IMR-90 (cell line): ENCODE measurements at regions not wholly inside any gene's neighbourhood (a gene's known extent, or its start where the extent isn't known, plus 50 kb on each side); places are given as distances from the start of the nearest gene placed in this dataset.

Source experiments
- ATAC-seq: fragments of 200-7000 bp; cut with Tn5 transposase; 2 replicates; pipeline ENCODE4 v1.9.1; 2020; ENCODE audit warnings: low read depth, mild to moderate bottlenecking, moderate library complexity
- BruUV-seq: library from RNA; stranded (reverse); fragments of 400-500 nt; replicated peaks from 2 replicates; lab custom pipeline; 2021; lab: Mats Ljungman, UMichigan
- CTCF ChIA-PET: fragments of 300-600 bp; formaldehyde crosslinking; extraction: SDS; loops from one replicate; lab custom pipeline; 2021; ENCODE audit warnings: antibody characterized with exemption; lab: Yijun Ruan, JAX
- POLR2A ChIA-PET: fragments of 300-600 bp; sonication (Branson Sonifier 250); formaldehyde crosslinking; loops from one replicate; lab custom pipeline; 2022; ENCODE audit warnings: antibody characterized with exemption; ENCODE audit not compliant: unreplicated experiment; lab: Charles Lee
- DNase-seq: peaks from one replicate; pipeline ENCODE4 v3.0.0; 2013
- H2AFZ ChIP-seq: replicated peaks from 2 replicates; pipeline ENCODE3; 2013; ENCODE audit warnings: low read length, mild to moderate bottlenecking; ENCODE audit not compliant: poor library complexity
- H2AK5ac ChIP-seq: 2 replicates; pipeline ENCODE4 v1.6.1; 2013; ENCODE audit warnings: low read depth, low read length, inconsistent platforms
- H2AK9ac ChIP-seq: replicated peaks from 2 replicates; pipeline ENCODE3; 2013; ENCODE audit warnings: mild to moderate bottlenecking, low read depth, low read length, moderate library complexity; ENCODE audit not compliant: poor library complexity
- H2BK120ac ChIP-seq: 2 replicates; pipeline ENCODE4 v1.6.1; 2013; ENCODE audit warnings: low read depth, low read length, inconsistent platforms
- H2BK15ac ChIP-seq: 3 replicates; pipeline ENCODE4 v1.6.1; 2013; ENCODE audit warnings: low read depth, low read length, inconsistent platforms
- H2BK20ac ChIP-seq: 2 replicates; pipeline ENCODE4 v1.6.1; 2013; ENCODE audit warnings: low read depth, mild to moderate bottlenecking, inconsistent platforms, low read length, moderate library complexity
- H2BK5ac ChIP-seq: 2 replicates; pipeline ENCODE4 v1.6.1; 2013; ENCODE audit warnings: mild to moderate bottlenecking, low read depth, low read length, inconsistent platforms; ENCODE audit not compliant: poor library complexity, severe bottlenecking
- H3K14ac ChIP-seq: replicated peaks from 2 replicates; pipeline ENCODE4 v1.6.1; 2013; ENCODE audit warnings: low read depth, low read length, inconsistent platforms
- H3K18ac ChIP-seq: 2 replicates; pipeline ENCODE4 v1.6.1; 2013; ENCODE audit warnings: low read depth, low read length, control low read depth
- H3K23ac ChIP-seq: 2 replicates; pipeline ENCODE4 v1.6.1; 2013; ENCODE audit warnings: low read depth, low read length, inconsistent platforms
- H3K27ac ChIP-seq: 2 replicates; pipeline ENCODE4 v1.5.1; 2013; ENCODE audit warnings: mild to moderate bottlenecking, control low read depth, low read length; ENCODE audit not compliant: insufficient read depth
- H3K27me3 ChIP-seq: 2 replicates; pipeline ENCODE4 v1.6.1; 2013; ENCODE audit warnings: low read length; ENCODE audit not compliant: control insufficient read depth, insufficient read depth
- H3K36me3 ChIP-seq: 2 replicates; pipeline ENCODE4 v1.6.1; 2013; ENCODE audit warnings: low read length, mixed read lengths; ENCODE audit not compliant: control insufficient read depth, insufficient read depth
- H3K4ac ChIP-seq: 2 replicates; pipeline ENCODE4 v1.6.1; 2013; ENCODE audit warnings: low read depth, low read length, inconsistent platforms
- H3K4me1 ChIP-seq: 2 replicates; pipeline ENCODE4 v1.6.1; 2013; ENCODE audit warnings: low read length, mixed read lengths; ENCODE audit not compliant: control insufficient read depth, insufficient read depth
- H3K4me2 ChIP-seq: 2 replicates; pipeline ENCODE4 v1.6.1; 2013; ENCODE audit warnings: low read depth, mild to moderate bottlenecking, control low read depth, low read length, moderate library complexity
- H3K4me3 ChIP-seq: 2 replicates; pipeline ENCODE4 v1.5.1; 2013; ENCODE audit warnings: low read depth, mild to moderate bottlenecking, control low read depth, low read length, moderate library complexity; ENCODE audit not compliant: insufficient read depth
- H3K56ac ChIP-seq: 2 replicates; pipeline ENCODE4 v1.6.1; 2013; ENCODE audit warnings: low read length, inconsistent platforms; ENCODE audit not compliant: insufficient read depth; ENCODE audit errors: extremely low read depth
- H3K79me1 ChIP-seq, 2 experiments: 2 replicates each; pipeline ENCODE4 v1.6.1; 2013; ENCODE audit warnings: low read length in 2 of 2, inconsistent platforms in 1 of 2, low read depth in 1 of 2
- H3K9ac ChIP-seq: 2 replicates; pipeline ENCODE4 v1.6.1; 2013; ENCODE audit warnings: low read depth, low read length, control low read depth
- H3K9me1 ChIP-seq: 2 replicates; pipeline ENCODE4 v1.6.1; 2013; ENCODE audit warnings: low read length, inconsistent platforms; ENCODE audit not compliant: insufficient read depth
- H3K9me3 ChIP-seq: 2 replicates; pipeline ENCODE4 v1.6.1; 2013; ENCODE audit warnings: low read length; ENCODE audit not compliant: control insufficient read depth, insufficient read depth
- H4K20me1 ChIP-seq: 2 replicates; pipeline ENCODE4 v1.6.1; 2013; ENCODE audit warnings: low read length, inconsistent platforms; ENCODE audit not compliant: insufficient read depth
- H4K5ac ChIP-seq: 2 replicates; pipeline ENCODE4 v1.6.1; 2013; ENCODE audit warnings: mild to moderate bottlenecking, low read depth, low read length, control low read depth
- H4K8ac ChIP-seq, 2 experiments: 2 replicates each; pipeline ENCODE4 v1.6.1; 2013; ENCODE audit warnings: low read depth in 2 of 2, low read length in 2 of 2, control low read depth in 1 of 2, inconsistent platforms in 1 of 2
- H4K91ac ChIP-seq: 2 replicates; pipeline ENCODE4 v1.6.1; 2013; ENCODE audit warnings: low read depth, low read length, inconsistent platforms; ENCODE audit not compliant: insufficient read depth
- BHLHE40 ChIP-seq: fragments of 150-350 bp; IDR thresholded peaks from 2 replicates; pipeline ENCODE4 v1.6.1; 2016; ENCODE audit warnings: mild to moderate bottlenecking, low read depth, low read length
- CEBPB ChIP-seq: IDR thresholded peaks from 2 replicates; pipeline ENCODE4 v1.6.1; 2012; ENCODE audit warnings: low read depth, low read length, improper control_type of control experiment
- CHD1 ChIP-seq: IDR thresholded peaks from 2 replicates; pipeline ENCODE4 v1.6.1; 2012; ENCODE audit warnings: low read depth, low read length, improper control_type of control experiment
- CTCF ChIP-seq: conservative IDR thresholded peaks from 2 replicates; pipeline ENCODE4 v1.5.1; 2012; ENCODE audit warnings: mild to moderate bottlenecking, low read depth, low read length, improper control_type of control experiment
- ELK1 ChIP-seq: fragments of 150-350 bp; IDR thresholded peaks from 2 replicates; pipeline ENCODE4 v1.6.1; 2016; ENCODE audit warnings: low read depth, mild to moderate bottlenecking, low read length, moderate library complexity, borderline replicate concordance
- FOS ChIP-seq: fragments of 150-350 bp; IDR thresholded peaks from 2 replicates; pipeline ENCODE4 v1.6.1; 2016; ENCODE audit warnings: low read depth, low read length
- MAFK ChIP-seq: IDR thresholded peaks from 2 replicates; pipeline ENCODE4 v1.6.1; 2012; ENCODE audit warnings: low read depth, low read length, improper control_type of control experiment
- MAZ ChIP-seq: IDR thresholded peaks from 2 replicates; pipeline ENCODE4 v1.6.1; 2012; ENCODE audit warnings: low read depth, mild to moderate bottlenecking, low read length, improper control_type of control experiment, moderate library complexity, borderline replicate concordance
- MXI1 ChIP-seq: IDR thresholded peaks from 2 replicates; pipeline ENCODE4 v1.6.1; 2012; ENCODE audit warnings: low read depth, mild to moderate bottlenecking, low read length, moderate library complexity, borderline replicate concordance
- NFE2L2 ChIP-seq: fragments of 150-350 bp; IDR thresholded peaks from 2 replicates; pipeline ENCODE4 v1.6.1; 2016; ENCODE audit warnings: low read depth, mild to moderate bottlenecking, low read length
- POLR2A ChIP-seq: IDR thresholded peaks from 2 replicates; pipeline ENCODE4 v1.6.1; 2012; ENCODE audit warnings: mild to moderate bottlenecking, low read depth, low read length
- RAD21 ChIP-seq: IDR thresholded peaks from 2 replicates; pipeline ENCODE4 v1.6.1; 2012; ENCODE audit warnings: low read length, improper control_type of control experiment
- RCOR1 ChIP-seq: IDR thresholded peaks from 2 replicates; pipeline ENCODE4 v1.6.1; 2012; ENCODE audit warnings: mild to moderate bottlenecking, low read length, improper control_type of control experiment; ENCODE audit not compliant: insufficient replicate concordance
- RFX5 ChIP-seq: IDR thresholded peaks from 2 replicates; pipeline ENCODE4 v1.8.0; 2012; ENCODE audit warnings: low read depth, mild to moderate bottlenecking, low read length, moderate library complexity
- SMC3 ChIP-seq: fragments of 150-350 bp; IDR thresholded peaks from 2 replicates; pipeline ENCODE4 v1.6.1; 2016; ENCODE audit warnings: low read depth, mild to moderate bottlenecking, antibody characterized with exemption, low read length, moderate library complexity
- USF2 ChIP-seq: fragments of 150-350 bp; IDR thresholded peaks from 2 replicates; pipeline ENCODE4 v1.6.1; 2017; ENCODE audit warnings: mild to moderate bottlenecking, antibody characterized with exemption, low read length, low read depth
- WGBS, 2 experiments: methylation state at CpG; one replicate each; pipeline versions ENCODE4 v1.1.5 to v1.1.7; 2013; ENCODE audit warnings: missing lambda C conversion rate in 2 of 2; ENCODE audit not compliant: insufficient read length in 1 of 2; ENCODE audit errors: extremely low coverage in 2 of 2; 5-methylcytosine and 5-hydroxymethylcytosine counted together
- dilution Hi-C: fragments of 300-500 bp; cut with HindIII; formaldehyde crosslinking; loops from one replicate; pipeline ENCODE4 v1.14.3; 2018; ENCODE audit warnings: low sequenced_read_pairs; ENCODE audit not compliant: unreplicated experiment
- in situ Hi-C: fragments of 300-500 bp; cut with MboI; formaldehyde crosslinking; loops from 3 replicates; pipeline ENCODE4 v1.14.3; 2019; ENCODE audit warnings: low sequenced_read_pairs, inconsistent platforms, mixed read lengths
- intact Hi-C: fragments of 100-400 bp; cut with micrococcal nuclease; formaldehyde crosslinking; loops from 2 replicates; pipeline ENCODE4 v1.10.0; 2022

- H4K91ac ChIP-seq = no peak overlapping the region
- H2BK20ac ChIP-seq = no peak overlapping the region
- H2AFZ ChIP-seq = no peak overlapping the region
- H3K18ac ChIP-seq = no peak overlapping the region
- no peak overlapping the region for H3K4me3 ChIP-seq
- ATAC-seq (no peak), DNase-seq (no peak)
- no peaks in the 10 kb centered on the region for H3K9me1 ChIP-seq
- ChIA-PET CTCF (no interaction called here), POLR2A (no interaction called here)
- H4K20me1 ChIP-seq = no peaks in the 10 kb centered on the region
- no peaks in the 10 kb centered on the region for H3K36me3 ChIP-seq
- H3K79me1 ChIP-seq = no peaks in the 10 kb centered on the region
- intact Hi-C loops = no loop called here
- H3K14ac ChIP-seq = no peak overlapping the region
- no peaks in the 10 kb centered on the region for H3K4me1 ChIP-seq
- WGBS, 2 experiments = no CpG with 5 or more reads among the region's 6 CpGs
- no peak overlapping the region for H3K4me2 ChIP-seq
- H4K5ac ChIP-seq = no peak overlapping the region
- no peak overlapping the region for H2BK120ac ChIP-seq
- H3K27me3 ChIP-seq = no peaks in the 10 kb centered on the region
- H2AK9ac ChIP-seq = no peak overlapping the region
- no peak overlapping the region for H3K9ac ChIP-seq
- dilution Hi-C loops = no loop called here
- no peak overlapping the region for H3K56ac ChIP-seq
- H2AK5ac ChIP-seq = no peak overlapping the region
- TF ChIP-seq CTCF = no peak
- TF ChIP-seq MAFK = no peak
- no peak for TF ChIP-seq NFE2L2
- TF ChIP-seq CEBPB = no peak
- no peak for TF ChIP-seq MXI1
- TF ChIP-seq POLR2A = no peak
- TF ChIP-seq MAZ = no peak
- no peak for TF ChIP-seq SMC3
- no peak for TF ChIP-seq RFX5
- TF ChIP-seq ELK1 = no peak
- no peak for TF ChIP-seq CHD1
- no peak for TF ChIP-seq RAD21
- TF ChIP-seq RCOR1 = no peak
- TF ChIP-seq USF2 = no peak
- TF ChIP-seq FOS = no peak
- TF ChIP-seq BHLHE40 = no peak
- no peak overlapping the region for H4K8ac ChIP-seq
- no peaks in the 10 kb centered on the region for H3K9me3 ChIP-seq
- BruUV-seq = no TSS peak
- no peak overlapping the region for H3K27ac ChIP-seq
- no peak overlapping the region for H2BK5ac ChIP-seq
- no peak overlapping the region for H3K23ac ChIP-seq
- in situ Hi-C loops = no loop called here
- H3K4ac ChIP-seq = no peak overlapping the region
- H2BK15ac ChIP-seq = no peak overlapping the region
These were observed 129.1 kb upstream of the DOCK10 start for GRCh38 chr2:225171350-225171749.
